ENCODE measurements at regions not wholly inside any gene's neighbourhood (a gene's known extent, or its start where the extent isn't known, plus 50 kb on each side); places are given as distances from the start of the nearest gene placed in this dataset.

DNA sequence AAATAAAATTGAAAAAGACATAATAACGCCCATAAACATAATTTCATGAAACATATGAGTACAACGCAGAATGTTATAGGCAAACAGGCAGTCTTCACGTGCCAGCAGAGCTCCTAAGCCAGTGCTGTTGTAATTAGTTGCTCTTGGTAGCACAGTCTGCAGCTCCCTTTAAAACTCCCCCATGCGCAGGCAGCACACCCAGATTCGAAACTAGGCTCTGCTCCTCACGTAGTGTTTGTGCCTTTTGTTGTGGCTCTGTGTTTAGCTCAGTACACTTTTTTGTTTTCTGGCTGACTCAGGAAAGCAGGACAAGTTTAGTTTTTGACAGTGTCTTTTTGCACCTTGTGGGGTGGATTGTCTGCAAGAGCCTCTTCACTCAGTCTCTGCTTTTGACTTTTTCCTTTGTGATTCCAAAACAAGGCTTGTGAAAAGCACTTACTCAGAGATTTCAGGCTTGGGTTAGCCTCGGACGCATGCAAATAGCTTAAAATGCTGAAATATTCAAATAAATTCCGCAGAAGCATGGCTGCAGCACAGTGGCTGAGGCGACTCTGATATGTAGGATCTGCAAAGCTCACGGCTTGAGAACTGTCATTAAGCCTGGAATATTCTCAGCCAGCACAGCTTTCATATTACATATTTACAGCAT, 113.6 kb downstream of the IRX1 start:
- 52 to 62% (median 59%) methylated on average over 11 of the region's 11 CpGs for WGBS, 3 donors
- Histone ChIP-seq H3K4me1 (ENCODE audit: control insufficient read depth in 3 of 3, insufficient read depth in 2 of 3, low read depth in 1 of 3, low read length in 2 of 3) (no peaks in the 10 kb centered on the region), H3K36me3 (ENCODE audit: control insufficient read depth in 3 of 3, insufficient read depth in 2 of 3, low read depth in 1 of 3, low read length in 3 of 3) (no peaks in the 10 kb centered on the region), H3K27me3 (ENCODE audit: control insufficient read depth in 3 of 3, insufficient read depth in 3 of 3, low read length in 3 of 3) (no peaks in the 10 kb centered on the region), H3K4me3 (ENCODE audit: low read depth in 1 of 3, low read length in 3 of 3) (no peak overlapping the region), H3K27ac (ENCODE audit: low read depth in 1 of 3, low read length in 2 of 3) (no peak overlapping the region), H3K9me3 (ENCODE audit: control insufficient read depth in 2 of 2, insufficient read depth in 1 of 2, low read depth in 1 of 2, low read length in 1 of 2) (no peaks in the 10 kb centered on the region)
- no peak for DNase-seq
- FAIRE-seq = no peak

DNA sequence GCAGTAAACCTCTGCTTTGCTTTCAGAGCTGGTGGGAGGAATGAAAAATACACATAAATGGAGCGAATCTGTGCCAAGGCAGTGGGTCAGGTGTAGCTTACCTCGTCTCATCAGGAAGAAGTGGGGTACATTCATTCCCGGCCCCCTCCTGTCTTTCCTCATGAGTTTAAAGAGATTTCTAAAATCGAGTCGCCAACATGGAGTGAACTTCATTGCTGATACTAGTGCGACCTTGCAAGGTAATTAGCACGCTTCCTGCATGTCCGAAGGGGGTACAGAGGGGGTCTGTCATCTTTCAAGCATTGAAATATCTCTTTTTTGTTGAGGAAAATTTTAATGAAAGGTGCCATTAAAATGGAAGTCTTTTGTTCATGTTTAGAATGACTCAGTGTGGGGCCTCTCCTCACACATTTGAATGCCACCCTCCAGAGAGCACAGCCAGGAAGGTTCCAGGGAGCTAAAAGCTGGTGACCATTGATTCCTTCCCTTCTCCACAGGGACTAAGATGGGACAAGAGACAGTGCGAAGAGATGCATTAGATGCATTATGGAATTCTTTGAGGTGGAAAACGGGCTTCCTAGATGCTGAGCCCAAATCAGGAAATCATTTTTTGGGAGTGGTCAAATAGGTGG, 114.2 kb downstream of the IRX1 start:
- DNase-seq = no peak
- no peaks in the 10 kb centered on the region for H3K9me3 ChIP-seq (ENCODE audit: control insufficient read depth in 2 of 2, insufficient read depth in 1 of 2, low read depth in 1 of 2, low read length in 1 of 2)
- H3K4me1 ChIP-seq (ENCODE audit: control insufficient read depth in 3 of 3, insufficient read depth in 2 of 3, low read depth in 1 of 3, low read length in 2 of 3) = no peaks in the 10 kb centered on the region
- H3K4me3 ChIP-seq (ENCODE audit: low read depth in 1 of 3, low read length in 3 of 3) = no peak overlapping the region
- 60 to 66% (median 64%) methylated on average over 10 of the region's 10 CpGs for WGBS, 3 donors
- no peaks in the 10 kb centered on the region for H3K27me3 ChIP-seq (ENCODE audit: control insufficient read depth in 3 of 3, insufficient read depth in 3 of 3, low read length in 3 of 3)
- FAIRE-seq = no peak
- H3K27ac ChIP-seq (ENCODE audit: low read depth in 1 of 3, low read length in 2 of 3) = no peak overlapping the region
- H3K36me3 ChIP-seq (ENCODE audit: control insufficient read depth in 3 of 3, insufficient read depth in 2 of 3, low read depth in 1 of 3, low read length in 3 of 3) = no peaks in the 10 kb centered on the region

DNA sequence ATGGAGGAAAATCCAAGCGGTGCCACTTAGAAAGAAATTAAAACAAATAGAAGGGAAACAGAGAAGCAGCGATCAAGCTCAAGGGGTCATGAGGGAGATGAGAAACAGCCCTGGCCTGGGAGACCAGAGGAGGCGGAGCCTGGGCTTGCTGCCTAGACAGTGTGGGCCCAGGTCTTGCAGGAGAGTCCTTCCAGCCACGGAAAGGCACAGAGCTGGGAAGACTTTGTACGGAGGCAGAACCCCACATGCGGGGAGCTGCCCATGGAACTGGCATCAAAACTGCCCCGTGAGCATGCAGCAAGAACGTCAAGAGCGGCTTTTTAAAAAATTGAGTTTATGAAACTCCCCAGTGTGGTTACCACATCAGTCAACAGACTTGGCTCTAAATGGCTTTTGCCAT, 119.4 kb downstream of the IRX1 start:
- no peaks in the 10 kb centered on the region for H3K27me3 ChIP-seq (ENCODE audit: control insufficient read depth in 3 of 3, insufficient read depth in 3 of 3, low read length in 3 of 3)
- no peaks in the 10 kb centered on the region for H3K4me1 ChIP-seq (ENCODE audit: control insufficient read depth in 3 of 3, insufficient read depth in 2 of 3, low read depth in 1 of 3, low read length in 2 of 3)
- no peaks in the 10 kb centered on the region for H3K9me3 ChIP-seq (ENCODE audit: control insufficient read depth in 2 of 2, insufficient read depth in 1 of 2, low read depth in 1 of 2, low read length in 1 of 2)
- DNase-seq (no peak), FAIRE-seq (no peak)
- H3K27ac ChIP-seq (ENCODE audit: low read depth in 1 of 3, low read length in 2 of 3) = no peak overlapping the region
- H3K4me3 ChIP-seq (ENCODE audit: low read depth in 1 of 3, low read length in 3 of 3) = no peak overlapping the region
- 60 to 74% (median 67%) methylated on average over 9 of the region's 9 CpGs for WGBS, 3 donors
- H3K36me3 ChIP-seq (ENCODE audit: control insufficient read depth in 3 of 3, insufficient read depth in 2 of 3, low read depth in 1 of 3, low read length in 3 of 3) = no peaks in the 10 kb centered on the region

DNA sequence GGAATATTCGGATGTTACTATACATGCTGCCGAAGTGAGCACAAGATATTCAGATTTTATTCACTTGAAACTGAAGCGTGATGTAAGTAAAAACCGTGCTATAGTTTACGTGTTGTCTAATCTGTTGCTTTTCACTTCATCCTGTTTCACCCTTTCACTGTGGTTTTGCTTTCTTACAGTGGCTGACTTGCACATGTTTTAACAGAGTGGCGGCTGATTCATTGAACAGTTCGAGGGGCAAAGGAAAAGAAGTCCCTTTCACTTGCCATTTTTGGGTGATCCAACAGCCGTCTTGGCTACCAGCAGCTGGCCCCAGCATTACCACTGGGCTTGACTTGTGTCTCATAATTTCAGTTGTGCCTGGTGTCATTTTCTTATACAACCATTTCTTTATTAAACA, 134.0 kb downstream of the IRX1 start:
- no peak for DNase-seq

DNA sequence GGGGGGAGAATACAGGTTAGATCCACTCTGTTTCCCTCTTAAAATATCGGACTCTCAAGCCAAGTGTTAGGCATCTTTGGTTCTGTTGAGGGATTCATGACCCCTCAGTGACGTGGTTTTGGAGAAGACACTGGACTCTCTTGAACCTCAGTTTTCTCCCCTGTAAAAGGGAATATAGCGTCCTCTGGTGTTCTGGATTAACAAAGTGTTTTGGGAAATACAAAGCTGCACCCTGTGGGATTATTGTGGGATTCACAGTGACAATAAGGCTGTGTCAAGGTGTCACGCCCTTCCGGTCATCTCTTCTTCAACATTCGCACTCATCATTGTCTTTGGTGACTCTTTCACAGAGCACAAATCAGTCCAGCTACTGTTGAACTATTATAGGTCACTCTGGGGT, 139.0 kb downstream of the IRX1 start:
- 82 to 87% (median 86%) methylated on average over 6 of the region's 6 CpGs for WGBS, 3 donors
- Histone ChIP-seq H3K4me3 (ENCODE audit: low read depth in 1 of 3, low read length in 3 of 3) (no peak overlapping the region), H3K27me3 (ENCODE audit: control insufficient read depth in 3 of 3, insufficient read depth in 3 of 3, low read length in 3 of 3) (no peaks in the 10 kb centered on the region), H3K27ac (ENCODE audit: low read depth in 1 of 3, low read length in 2 of 3) (no peak overlapping the region), H3K36me3 (ENCODE audit: control insufficient read depth in 3 of 3, insufficient read depth in 2 of 3, low read depth in 1 of 3, low read length in 3 of 3) (no peaks in the 10 kb centered on the region), H3K9me3 (ENCODE audit: control insufficient read depth in 2 of 2, insufficient read depth in 1 of 2, low read depth in 1 of 2, low read length in 1 of 2) (no peaks in the 10 kb centered on the region), H3K4me1 (ENCODE audit: control insufficient read depth in 3 of 3, insufficient read depth in 2 of 3, low read depth in 1 of 3, low read length in 2 of 3) (no peaks in the 10 kb centered on the region)
- FAIRE-seq = no peak
- DNase-seq = no peak

More for the DNA sequence above, 134.0 kb downstream of the IRX1 start:
- 80 to 87% (median 84%) methylated on average over 8 of the region's 8 CpGs for WGBS, 3 donors
- Histone ChIP-seq H3K4me3 (ENCODE audit: low read depth in 1 of 3, low read length in 3 of 3) (no peak overlapping the region), H3K27me3 (ENCODE audit: control insufficient read depth in 3 of 3, insufficient read depth in 3 of 3, low read length in 3 of 3) (no peaks in the 10 kb centered on the region), H3K9me3 (ENCODE audit: control insufficient read depth in 2 of 2, insufficient read depth in 1 of 2, low read depth in 1 of 2, low read length in 1 of 2) (no peaks in the 10 kb centered on the region), H3K36me3 (ENCODE audit: control insufficient read depth in 3 of 3, insufficient read depth in 2 of 3, low read depth in 1 of 3, low read length in 3 of 3) (no peaks in the 10 kb centered on the region), H3K4me1 (ENCODE audit: control insufficient read depth in 3 of 3, insufficient read depth in 2 of 3, low read depth in 1 of 3, low read length in 2 of 3) (no peaks in the 10 kb centered on the region), H3K27ac (ENCODE audit: low read depth in 1 of 3, low read length in 2 of 3) (no peak overlapping the region)
- FAIRE-seq = no peak

DNA sequence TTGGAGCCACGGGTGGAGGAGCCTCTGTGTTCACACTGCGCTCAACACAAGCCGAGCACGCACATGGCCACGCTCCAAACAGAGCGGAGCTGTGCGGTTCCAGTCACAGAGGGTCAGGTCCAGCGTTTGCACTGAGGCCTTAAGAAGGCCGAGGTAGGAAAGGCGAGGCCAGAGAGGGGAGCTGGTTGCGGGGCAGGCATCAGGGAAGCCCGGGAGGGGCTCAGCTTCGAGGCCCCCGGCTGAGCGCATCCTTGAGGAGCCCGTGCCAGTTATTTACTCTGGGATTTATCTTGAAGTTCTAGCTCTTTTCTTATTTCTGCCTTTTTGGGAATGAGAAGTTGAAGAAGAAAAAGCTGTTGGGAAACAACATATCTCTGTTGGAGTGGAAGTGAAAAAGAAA, 140.8 kb downstream of the IRX1 start:
- Histone ChIP-seq H3K27me3 (ENCODE audit: control insufficient read depth in 3 of 3, insufficient read depth in 3 of 3, low read length in 3 of 3) (no peaks in the 10 kb centered on the region), H3K27ac (ENCODE audit: low read depth in 1 of 3, low read length in 2 of 3) (no peak overlapping the region), H3K4me1 (ENCODE audit: control insufficient read depth in 3 of 3, insufficient read depth in 2 of 3, low read depth in 1 of 3, low read length in 2 of 3) (no peaks in the 10 kb centered on the region), H3K36me3 (ENCODE audit: control insufficient read depth in 3 of 3, insufficient read depth in 2 of 3, low read depth in 1 of 3, low read length in 3 of 3) (no peaks in the 10 kb centered on the region), H3K4me3 (ENCODE audit: low read depth in 1 of 3, low read length in 3 of 3) (no peak overlapping the region), H3K9me3 (ENCODE audit: control insufficient read depth in 2 of 2, insufficient read depth in 1 of 2, low read depth in 1 of 2, low read length in 1 of 2) (no peaks in the 10 kb centered on the region)
- WGBS, 3 donors = 64 to 78% (median 73%) methylated on average over 16 of the region's 16 CpGs
- no peak for DNase-seq
- no peak for FAIRE-seq

DNA sequence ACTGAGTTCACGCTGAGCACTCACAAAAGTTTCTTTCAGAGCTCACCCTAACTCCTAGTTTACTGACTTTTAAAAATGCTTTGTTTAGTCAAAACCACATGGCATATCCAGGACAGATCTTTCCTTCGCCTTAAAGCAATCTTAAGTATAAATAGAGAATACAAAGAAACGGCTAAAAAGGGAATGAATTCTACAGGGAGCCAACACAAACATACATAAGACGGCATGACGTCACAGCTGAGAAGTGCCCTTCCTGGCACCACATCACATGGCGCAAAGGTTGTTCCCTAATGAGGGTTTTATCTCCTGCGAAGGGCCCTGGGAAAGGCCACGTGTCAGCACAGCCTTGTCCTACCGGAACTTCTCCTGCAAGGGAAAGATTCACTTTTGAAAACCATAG, 141.3 kb downstream of the IRX1 start:
- H3K4me3 ChIP-seq (ENCODE audit: low read depth in 1 of 3, low read length in 3 of 3) = no peak overlapping the region
- DNase-seq = peak in 1 of 2 donors; percentile 3
- no peak overlapping the region for H3K27ac ChIP-seq (ENCODE audit: low read depth in 1 of 3, low read length in 2 of 3)
- no peaks in the 10 kb centered on the region for H3K9me3 ChIP-seq (ENCODE audit: control insufficient read depth in 2 of 2, insufficient read depth in 1 of 2, low read depth in 1 of 2, low read length in 1 of 2)
- WGBS, 3 donors = 50 to 63% (median 62%) methylated on average over 9 of the region's 9 CpGs
- no peaks in the 10 kb centered on the region for H3K36me3 ChIP-seq (ENCODE audit: control insufficient read depth in 3 of 3, insufficient read depth in 2 of 3, low read depth in 1 of 3, low read length in 3 of 3)
- no peaks in the 10 kb centered on the region for H3K4me1 ChIP-seq (ENCODE audit: control insufficient read depth in 3 of 3, insufficient read depth in 2 of 3, low read depth in 1 of 3, low read length in 2 of 3)
- no peak for FAIRE-seq
- no peaks in the 10 kb centered on the region for H3K27me3 ChIP-seq (ENCODE audit: control insufficient read depth in 3 of 3, insufficient read depth in 3 of 3, low read length in 3 of 3)

DNA sequence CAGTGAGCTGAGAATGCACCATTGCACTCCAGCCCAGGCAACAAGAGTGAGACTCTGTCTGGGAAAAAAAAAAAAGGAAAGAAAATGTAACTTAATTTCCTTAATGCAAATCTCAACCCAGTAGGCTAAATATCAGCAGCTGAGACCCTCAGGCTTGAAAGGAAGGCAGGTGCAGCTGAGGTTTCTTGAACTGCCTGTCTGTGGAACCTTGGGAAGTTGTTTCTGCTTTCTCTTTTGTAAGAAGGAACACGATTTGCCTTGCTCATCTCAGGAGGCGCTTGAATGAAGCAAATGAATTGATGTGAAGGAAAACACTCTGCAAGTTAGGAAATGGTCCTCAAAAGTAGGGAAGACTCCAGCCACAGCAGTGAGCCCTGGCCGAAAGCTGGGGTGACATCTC, 143.3 kb downstream of the IRX1 start:
- H3K27ac ChIP-seq (ENCODE audit: low read depth in 1 of 3, low read length in 2 of 3) = no peak overlapping the region
- no peak overlapping the region for H3K4me3 ChIP-seq (ENCODE audit: low read depth in 1 of 3, low read length in 3 of 3)
- no peaks in the 10 kb centered on the region for H3K27me3 ChIP-seq (ENCODE audit: control insufficient read depth in 3 of 3, insufficient read depth in 3 of 3, low read length in 3 of 3)
- DNase-seq (no peak), FAIRE-seq (no peak)
- no peaks in the 10 kb centered on the region for H3K9me3 ChIP-seq (ENCODE audit: control insufficient read depth in 2 of 2, insufficient read depth in 1 of 2, low read depth in 1 of 2, low read length in 1 of 2)
- WGBS, 3 donors = 73 to 84% (median 81%) methylated on average over 3 of the region's 3 CpGs
- H3K4me1 ChIP-seq (ENCODE audit: control insufficient read depth in 3 of 3, insufficient read depth in 2 of 3, low read depth in 1 of 3, low read length in 2 of 3) = no peaks in the 10 kb centered on the region
- no peaks in the 10 kb centered on the region for H3K36me3 ChIP-seq (ENCODE audit: control insufficient read depth in 3 of 3, insufficient read depth in 2 of 3, low read depth in 1 of 3, low read length in 3 of 3)

Measured in small intestine (tissue), 7 donors.